ENCODE measurements at regions not wholly inside any gene's neighbourhood (a gene's known extent, or its start where the extent isn't known, plus 50 kb on each side); places are given as distances from the start of the nearest gene placed in this dataset.

- no peaks in the 10 kb centered on the region for H3K9me2 ChIP-seq (ENCODE audit: insufficient read depth)
- H3K9me3 ChIP-seq (ENCODE audit: control insufficient read depth in 1 of 2, insufficient read depth in 1 of 2, low read depth in 1 of 2, low read length in 2 of 2): peaks cover 0 to 3% of the 10 kb centered on the region in 2 experiments; a peak in 1 of 4 replicates
- POLR2A ChIA-PET: no interaction called here
- H3K79me2 ChIP-seq (ENCODE audit: insufficient read depth, low read length): no peaks in the 10 kb centered on the region
- RAD21 ChIA-PET (ENCODE audit: low non-redundant PET in 1 of 2, low total read pairs in 2 of 2, uncharacterized antibody in 2 of 2, unreplicated experiment in 2 of 2): no interaction called here
- no peak overlapping the region for H3K4me2 ChIP-seq (ENCODE audit: low read length)
- H3K4me3 ChIP-seq (replicated peaks in 1 of 2; ENCODE audit: low read depth in 1 of 2, low read length in 2 of 2): no peak overlapping the region
- TF ChIP-seq EZH2 (IDR thresholded peaks at IDR 0.05): no peak
- TF ChIP-seq EZH2phosphoT487 (IDR thresholded peaks at IDR 0.05; ENCODE audit: borderline replicate concordance): no peak
- no peak for TF ChIP-seq YY1 (IDR thresholded peaks at IDR 0.05; ENCODE audit: extremely low read depth, insufficient replicate concordance, low read depth, low read length)
- H3K9ac ChIP-seq (ENCODE audit: low read length): no peak overlapping the region
- DNase-seq (ENCODE audit: low read depth, low spot score) (no peak), ATAC-seq (no peak)
- H2AFZ ChIP-seq (ENCODE audit: low read depth, low read length, poor library complexity, severe bottlenecking): no peak overlapping the region
- no peaks in the 10 kb centered on the region for H4K20me1 ChIP-seq (ENCODE audit: insufficient read depth)
- H3K27ac ChIP-seq (ENCODE audit: low read depth, low read length): no peak overlapping the region
- intact Hi-C loops (cut with micrococcal nuclease): loop anchor here (10.0 kb wide), 1 partner anchor 193 kb away; no protein-coding TSS in a partner anchor
- CTCF ChIA-PET: no interaction called here
- no peaks in the 10 kb centered on the region for H3K27me3 ChIP-seq (ENCODE audit: insufficient read depth, low read length)
- H3K4me1 ChIP-seq (ENCODE audit: control insufficient read depth in 1 of 2, insufficient read depth in 2 of 2, low read length in 2 of 2): no peaks in the 10 kb centered on the region
- no TSS peak for BruUV-seq (replicated peaks)
- no peaks in the 10 kb centered on the region for H3K36me3 ChIP-seq (ENCODE audit: control insufficient read depth in 1 of 2, insufficient read depth in 2 of 2, low read length in 2 of 2)
These were observed 70.3 kb upstream of the ZNF521 start for GRCh38 chr18:25422230-25422629.

GRCh38 chr18:25420077-25420825 is 68.3 kb upstream of the ZNF521 start:
- no peak for DNase-seq (ENCODE audit: low read depth, low spot score)
- Histone ChIP-seq H3K4me1 (ENCODE audit: control insufficient read depth in 1 of 2, insufficient read depth in 2 of 2, low read length in 2 of 2) (no peaks in the 10 kb centered on the region), H3K4me2 (ENCODE audit: low read length) (no peak overlapping the region), H2AFZ (ENCODE audit: low read depth, low read length, poor library complexity, severe bottlenecking) (no peak overlapping the region), H3K79me2 (ENCODE audit: insufficient read depth, low read length) (no peaks in the 10 kb centered on the region), H3K4me3 (replicated peaks in 1 of 2; ENCODE audit: low read depth in 1 of 2, low read length in 2 of 2) (no peak overlapping the region), H3K9me3 (ENCODE audit: control insufficient read depth in 1 of 2, insufficient read depth in 1 of 2, low read depth in 1 of 2, low read length in 2 of 2) (no peaks in the 10 kb centered on the region; a peak in 2 of 4 replicates), H4K20me1 (ENCODE audit: insufficient read depth) (no peaks in the 10 kb centered on the region), H3K27ac (ENCODE audit: low read depth, low read length) (no peak overlapping the region), H3K36me3 (ENCODE audit: control insufficient read depth in 1 of 2, insufficient read depth in 2 of 2, low read length in 2 of 2) (no peaks in the 10 kb centered on the region), H3K9ac (ENCODE audit: low read length) (no peak overlapping the region), H3K27me3 (ENCODE audit: insufficient read depth, low read length) (no peaks in the 10 kb centered on the region), H3K9me2 (ENCODE audit: insufficient read depth) (no peaks in the 10 kb centered on the region)
- ChIA-PET CTCF (no interaction called here), POLR2A (interaction anchor here (0.6 kb wide), 1 partner anchor 1935 kb away, joined by 3 read pairs; no protein-coding TSS in a partner anchor), RAD21 (ENCODE audit: low non-redundant PET in 1 of 2, low total read pairs in 2 of 2, uncharacterized antibody in 2 of 2, unreplicated experiment in 2 of 2) (no interaction called here)
- ATAC-seq: no peak
- TF ChIP-seq CBX3 (IDR thresholded peaks at IDR 0.05; ENCODE audit: low read depth): no peak
- BruUV-seq (replicated peaks): no TSS peak
- intact Hi-C loops (cut with micrococcal nuclease): loop anchor here (10.0 kb wide), 1 partner anchor 195 kb away; no protein-coding TSS in a partner anchor

Measured in HCT116 (cell line).